ENCODE measurements at regions not wholly inside any gene's neighbourhood (a gene's known extent, or its start where the extent isn't known, plus 50 kb on each side); places are given as distances from the start of the nearest gene placed in this dataset.

DNA sequence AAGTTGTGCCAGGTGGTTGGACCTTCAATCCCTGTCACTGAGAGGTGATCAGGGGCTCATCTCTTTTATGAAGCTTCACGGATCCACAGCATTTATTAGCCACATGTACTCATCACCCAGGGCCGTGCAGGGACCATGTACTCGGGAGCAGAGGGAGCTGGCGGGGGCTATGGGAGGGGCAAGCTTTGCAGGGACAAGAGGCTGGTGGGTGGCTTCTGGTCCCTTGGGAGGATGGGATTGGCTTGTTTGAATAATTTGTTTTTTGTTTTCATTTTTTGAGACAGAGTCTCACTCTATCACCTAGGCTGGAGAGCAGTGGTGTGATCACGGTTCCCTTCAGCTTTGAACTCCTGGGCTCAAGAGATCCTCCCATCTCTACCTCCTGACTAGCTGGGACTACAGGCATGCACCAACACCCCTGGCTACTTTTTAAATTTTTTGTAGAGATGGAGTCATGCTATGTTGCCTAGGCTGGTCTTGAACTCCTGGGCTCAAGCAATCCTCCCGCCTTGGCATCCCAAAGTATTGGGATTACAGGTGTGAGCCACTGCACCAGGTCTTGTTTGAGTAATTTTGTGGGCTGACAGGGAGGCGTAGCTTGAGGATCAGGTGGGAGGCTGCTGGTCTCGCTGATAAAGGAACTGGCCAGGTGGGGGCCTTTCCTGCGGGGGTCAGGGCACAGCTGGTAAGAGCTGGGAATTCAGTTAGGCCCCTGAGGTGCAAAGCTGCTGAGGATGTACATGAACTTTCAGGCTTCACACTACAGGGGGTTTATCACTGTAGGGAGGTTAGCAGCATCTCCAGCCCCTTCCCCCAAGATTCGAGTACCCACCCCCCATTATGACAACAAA is 308.0 kb upstream of the C1orf174 start:
- Histone ChIP-seq H3K9ac (ENCODE audit: insufficient read length, low read depth) (no peak overlapping the region), H3K36me3 (ENCODE audit: insufficient read depth, insufficient read length, low read length) (no peaks in the 10 kb centered on the region), H3K4me1 (ENCODE audit: insufficient read depth, insufficient read length) (peaks cover 3% of the 10 kb centered on the region), H3K9me3 (ENCODE audit: insufficient read depth, low read length) (peaks cover 14% of the 10 kb centered on the region), H3K4me3 (ENCODE audit: insufficient read length, low read depth) (no peak overlapping the region), H3K27me3 (ENCODE audit: insufficient read depth, insufficient read length) (no peaks in the 10 kb centered on the region)
- DNase-seq (ENCODE audit: low read depth, low spot score): no peak
- TF ChIP-seq YY1 (IDR thresholded peaks at IDR 0.05; ENCODE audit: insufficient read depth, insufficient read length): no peak
- TF ChIP-seq SUZ12 (IDR thresholded peaks at IDR 0.05; ENCODE audit: extremely low read depth, insufficient read depth, insufficient read length): no peak
- no peak for TF ChIP-seq ZNF274 (IDR thresholded peaks at IDR 0.05; ENCODE audit: low read depth, low read length)

DNA sequence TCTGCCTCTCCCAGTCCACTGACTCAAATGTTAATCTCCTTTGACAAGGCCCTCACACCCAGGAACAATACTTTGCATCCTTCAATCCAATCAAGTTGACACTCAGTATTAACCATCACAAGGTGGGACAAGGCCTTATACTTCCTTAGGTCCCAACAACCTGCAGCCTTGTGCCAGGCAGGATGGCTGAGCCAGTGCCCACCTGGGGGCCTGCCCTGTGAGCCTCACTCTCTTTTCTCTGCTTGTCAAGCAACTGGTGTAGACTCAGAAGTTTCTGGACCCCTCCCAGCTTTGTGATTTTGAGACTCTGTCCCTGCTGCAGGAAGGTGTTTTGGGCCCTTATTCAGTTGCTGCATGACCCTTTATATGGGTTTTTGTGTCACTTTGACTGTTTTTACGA is 310.0 kb upstream of the C1orf174 start:
- Histone ChIP-seq H3K4me1 (ENCODE audit: insufficient read depth, insufficient read length) (peaks cover 6% of the 10 kb centered on the region), H3K4me3 (ENCODE audit: insufficient read length, low read depth) (no peak overlapping the region), H3K9me3 (ENCODE audit: insufficient read depth, low read length) (peaks cover 14% of the 10 kb centered on the region), H3K9ac (ENCODE audit: insufficient read length, low read depth) (no peak overlapping the region), H3K36me3 (ENCODE audit: insufficient read depth, insufficient read length, low read length) (no peaks in the 10 kb centered on the region), H3K27me3 (ENCODE audit: insufficient read depth, insufficient read length) (no peaks in the 10 kb centered on the region)
- DNase-seq (ENCODE audit: low read depth, low spot score): no peak
- TF ChIP-seq ZNF274 (IDR thresholded peaks at IDR 0.05; ENCODE audit: low read depth, low read length): no peak
- TF ChIP-seq SUZ12 (IDR thresholded peaks at IDR 0.05; ENCODE audit: extremely low read depth, insufficient read depth, insufficient read length): no peak
- no peak for TF ChIP-seq YY1 (IDR thresholded peaks at IDR 0.05; ENCODE audit: insufficient read depth, insufficient read length)

DNA sequence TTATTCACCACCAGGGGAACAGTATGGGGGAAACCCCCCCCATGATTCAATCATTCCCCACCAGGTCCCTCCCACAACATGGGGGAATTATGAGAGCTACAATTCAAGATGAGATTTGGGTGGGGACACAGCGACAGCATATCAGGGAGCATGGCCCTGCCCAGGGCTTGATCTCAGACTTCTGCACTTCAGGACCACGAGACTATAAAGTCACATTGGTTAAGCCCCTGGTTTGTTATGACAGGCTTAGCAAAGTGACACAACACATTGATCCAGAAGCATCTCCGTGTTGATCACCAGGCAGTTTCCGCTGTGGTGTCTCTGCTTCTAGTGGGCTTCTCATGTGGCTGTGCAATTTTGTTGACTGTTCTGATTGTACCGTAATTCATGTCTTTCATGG is 312.7 kb upstream of the C1orf174 start:
- no peaks in the 10 kb centered on the region for H3K9me3 ChIP-seq (ENCODE audit: insufficient read depth, low read length)
- DNase-seq (ENCODE audit: low read depth, low spot score): no peak
- no peaks in the 10 kb centered on the region for H3K36me3 ChIP-seq (ENCODE audit: insufficient read depth, insufficient read length, low read length)
- no peak overlapping the region for H3K9ac ChIP-seq (ENCODE audit: insufficient read length, low read depth)
- H3K4me3 ChIP-seq (ENCODE audit: insufficient read length, low read depth): no peak overlapping the region
- no peaks in the 10 kb centered on the region for H3K27me3 ChIP-seq (ENCODE audit: insufficient read depth, insufficient read length)
- peaks cover 6% of the 10 kb centered on the region for H3K4me1 ChIP-seq (ENCODE audit: insufficient read depth, insufficient read length)
- TF ChIP-seq SUZ12 (IDR thresholded peaks at IDR 0.05; ENCODE audit: extremely low read depth, insufficient read depth, insufficient read length) (no peak), ZNF274 (IDR thresholded peaks at IDR 0.05; ENCODE audit: low read depth, low read length) (no peak), YY1 (IDR thresholded peaks at IDR 0.05; ENCODE audit: insufficient read depth, insufficient read length) (no peak)

DNA sequence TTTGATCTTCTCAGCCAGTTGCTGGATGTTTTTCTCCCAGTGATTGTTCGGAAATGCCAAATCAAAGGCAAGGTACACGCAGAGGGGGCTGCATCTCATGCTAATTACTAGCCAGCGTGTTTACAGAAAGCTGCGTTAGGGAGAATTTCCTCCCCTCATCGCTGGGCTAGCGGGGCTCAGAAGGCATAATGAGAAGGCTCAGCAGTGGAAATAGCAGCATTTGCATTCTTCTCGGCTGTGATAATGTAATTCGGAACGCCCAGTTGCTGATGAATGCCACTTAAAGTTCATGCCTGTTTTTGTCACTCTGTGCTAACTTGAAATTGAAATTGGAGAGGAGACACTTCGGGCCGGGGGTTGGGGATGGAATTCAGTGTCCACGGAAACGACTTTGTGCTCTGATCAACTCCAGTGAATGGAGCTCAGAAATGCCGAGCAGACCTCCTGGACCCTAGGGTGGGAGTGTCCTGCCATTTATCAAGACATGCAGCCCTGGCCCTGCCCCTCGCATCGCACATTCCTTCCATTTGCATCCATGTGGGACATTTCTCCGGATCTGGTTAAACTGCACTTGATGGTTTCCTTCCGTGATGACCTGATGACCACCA is 313.4 kb upstream of the C1orf174 start:
- Histone ChIP-seq H3K27me3 (ENCODE audit: insufficient read depth, insufficient read length) (no peaks in the 10 kb centered on the region), H3K4me3 (ENCODE audit: insufficient read length, low read depth) (no peak overlapping the region), H3K4me1 (ENCODE audit: insufficient read depth, insufficient read length) (peaks cover 6% of the 10 kb centered on the region), H3K9ac (ENCODE audit: insufficient read length, low read depth) (no peak overlapping the region), H3K36me3 (ENCODE audit: insufficient read depth, insufficient read length, low read length) (no peaks in the 10 kb centered on the region), H3K9me3 (ENCODE audit: insufficient read depth, low read length) (no peaks in the 10 kb centered on the region)
- no peak for TF ChIP-seq ZNF274 (IDR thresholded peaks at IDR 0.05; ENCODE audit: low read depth, low read length)
- no peak for TF ChIP-seq YY1 (IDR thresholded peaks at IDR 0.05; ENCODE audit: insufficient read depth, insufficient read length)
- no peak for TF ChIP-seq SUZ12 (IDR thresholded peaks at IDR 0.05; ENCODE audit: extremely low read depth, insufficient read depth, insufficient read length)
- DNase-seq (ENCODE audit: low read depth, low spot score): no peak

DNA sequence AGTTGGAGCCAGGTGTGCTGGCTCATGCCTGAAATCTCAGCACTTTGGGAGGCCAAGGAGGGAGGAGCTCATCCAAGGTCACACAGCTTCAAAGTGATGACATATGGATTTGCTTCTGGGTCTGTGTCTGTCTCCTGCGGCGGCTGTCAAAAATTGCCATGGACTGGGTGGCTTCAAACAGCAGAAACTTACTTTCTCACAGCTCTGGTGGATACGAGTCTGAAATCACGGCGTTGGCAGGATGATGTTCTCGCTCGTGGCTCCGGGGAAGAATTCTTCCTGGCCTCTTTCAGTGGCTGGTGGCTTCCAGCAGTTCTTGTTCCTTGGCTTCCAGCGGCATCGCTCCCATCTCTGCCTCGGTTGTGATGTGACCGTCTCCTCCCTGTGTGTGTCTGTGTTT is 314.8 kb upstream of the C1orf174 start:
- H3K4me3 ChIP-seq (ENCODE audit: insufficient read length, low read depth): no peak overlapping the region
- no peak for DNase-seq (ENCODE audit: low read depth, low spot score)
- H3K36me3 ChIP-seq (ENCODE audit: insufficient read depth, insufficient read length, low read length): no peaks in the 10 kb centered on the region
- TF ChIP-seq ZNF274 (IDR thresholded peaks at IDR 0.05; ENCODE audit: low read depth, low read length) (no peak), YY1 (IDR thresholded peaks at IDR 0.05; ENCODE audit: insufficient read depth, insufficient read length) (no peak)
- no peaks in the 10 kb centered on the region for H3K9me3 ChIP-seq (ENCODE audit: insufficient read depth, low read length)
- H3K9ac ChIP-seq (ENCODE audit: insufficient read length, low read depth): no peak overlapping the region
- no peaks in the 10 kb centered on the region for H3K27me3 ChIP-seq (ENCODE audit: insufficient read depth, insufficient read length)
- H3K4me1 ChIP-seq (ENCODE audit: insufficient read depth, insufficient read length): peaks cover 6% of the 10 kb centered on the region

DNA sequence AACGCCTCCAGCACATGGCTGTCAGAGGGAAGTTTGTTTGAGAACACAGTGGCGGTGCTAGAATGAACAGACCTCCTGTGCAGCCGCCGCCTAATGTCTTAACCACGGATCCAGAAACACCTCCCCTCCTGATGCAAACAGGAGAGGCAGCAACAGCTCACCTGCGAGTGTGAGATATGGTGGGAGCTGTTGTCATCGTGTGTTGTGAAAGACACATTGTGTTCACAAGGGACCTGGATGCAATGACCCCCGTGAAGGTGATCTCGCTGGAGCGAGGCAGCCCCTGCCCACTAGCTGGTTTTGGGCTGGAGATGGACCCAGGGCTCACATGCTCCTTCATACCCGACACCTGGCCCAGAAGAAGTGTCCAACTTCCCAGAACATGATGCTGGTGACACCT is 315.3 kb upstream of the C1orf174 start:
- no peak overlapping the region for H3K4me3 ChIP-seq (ENCODE audit: insufficient read length, low read depth)
- H3K4me1 ChIP-seq (ENCODE audit: insufficient read depth, insufficient read length): peaks cover 3% of the 10 kb centered on the region
- no peaks in the 10 kb centered on the region for H3K36me3 ChIP-seq (ENCODE audit: insufficient read depth, insufficient read length, low read length)
- TF ChIP-seq YY1 (IDR thresholded peaks at IDR 0.05; ENCODE audit: insufficient read depth, insufficient read length): no peak
- no peak for TF ChIP-seq SUZ12 (IDR thresholded peaks at IDR 0.05; ENCODE audit: extremely low read depth, insufficient read depth, insufficient read length)
- TF ChIP-seq ZNF274 (IDR thresholded peaks at IDR 0.05; ENCODE audit: low read depth, low read length): no peak
- no peak for DNase-seq (ENCODE audit: low read depth, low spot score)
- H3K9me3 ChIP-seq (ENCODE audit: insufficient read depth, low read length): no peaks in the 10 kb centered on the region
- no peak overlapping the region for H3K9ac ChIP-seq (ENCODE audit: insufficient read length, low read depth)
- H3K27me3 ChIP-seq (ENCODE audit: insufficient read depth, insufficient read length): no peaks in the 10 kb centered on the region

DNA sequence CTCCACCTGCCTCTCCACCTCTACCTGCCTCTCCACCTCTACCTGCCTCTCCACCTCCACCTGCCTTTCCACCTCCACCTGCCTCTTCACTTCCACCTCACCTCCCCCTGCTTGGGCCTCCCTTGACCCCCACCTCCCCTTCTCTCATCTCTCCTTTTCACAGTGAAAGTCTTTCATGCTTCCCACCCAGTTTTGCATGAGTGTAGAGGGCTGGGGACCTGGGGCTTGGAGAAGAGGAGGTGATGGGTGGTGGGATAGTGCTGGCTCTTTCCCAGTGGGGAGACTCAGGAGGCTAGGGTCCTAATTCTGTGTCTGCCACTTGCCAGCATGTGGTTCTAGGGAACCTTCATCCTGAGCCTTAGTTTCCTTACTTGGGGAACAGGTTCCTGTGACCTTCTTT is 316.2 kb upstream of the C1orf174 start:
- peaks cover 3% of the 10 kb centered on the region for H3K4me1 ChIP-seq (ENCODE audit: insufficient read depth, insufficient read length)
- TF ChIP-seq ZNF274 (IDR thresholded peaks at IDR 0.05; ENCODE audit: low read depth, low read length) (no peak), YY1 (IDR thresholded peaks at IDR 0.05; ENCODE audit: insufficient read depth, insufficient read length) (no peak), SUZ12 (IDR thresholded peaks at IDR 0.05; ENCODE audit: extremely low read depth, insufficient read depth, insufficient read length) (no peak)
- no peaks in the 10 kb centered on the region for H3K36me3 ChIP-seq (ENCODE audit: insufficient read depth, insufficient read length, low read length)
- H3K9me3 ChIP-seq (ENCODE audit: insufficient read depth, low read length): no peaks in the 10 kb centered on the region
- H3K4me3 ChIP-seq (ENCODE audit: insufficient read length, low read depth): no peak overlapping the region
- no peak for DNase-seq (ENCODE audit: low read depth, low spot score)
- H3K27me3 ChIP-seq (ENCODE audit: insufficient read depth, insufficient read length): no peaks in the 10 kb centered on the region
- H3K9ac ChIP-seq (ENCODE audit: insufficient read length, low read depth): no peak overlapping the region

Data from NT2/D1 (cell line).